ENCODE measurements at regions not wholly inside any gene's neighbourhood (a gene's known extent, or its start where the extent isn't known, plus 50 kb on each side); places are given as distances from the start of the nearest gene placed in this dataset.

GRCh38 chr13:40028446-40028845 lies 373.0 kb downstream of the COG6 start (continued):
- no peak for TF ChIP-seq ZNF462 (CRISPR knock-in tag; IDR thresholded peaks at IDR 0.05)
- TF ChIP-seq ZNF114 (CRISPR knock-in tag; IDR thresholded peaks at IDR 0.05): no peak
- TF ChIP-seq STAT1 (IDR thresholded peaks at IDR 0.05; ENCODE audit: unreplicated experiment): no peak
- no peak for TF ChIP-seq ZNF331 (CRISPR knock-in tag; IDR thresholded peaks at IDR 0.05; ENCODE audit: low read depth)

GRCh38 chr13:40031031-40031430 lies 375.6 kb downstream of the COG6 start:
- Mint-ChIP-seq H3K36me3 (ENCODE audit: low read depth) (no peaks in the 10 kb centered on the region), H3K4me1 (peaks cover 18% of the 10 kb centered on the region), H3K9me3 (no peaks in the 10 kb centered on the region; the same call in 2 of the 3 replicates), H3K27me3 (ENCODE audit: insufficient read depth, low read depth, poor library complexity) (no peaks in the 10 kb centered on the region), H3K27ac (no peak overlapping the region; the same call in 1 of the 2 replicates), H3K4me3 (no peak overlapping the region)
- Histone ChIP-seq H2AFZ (peak overlapping the region; percentile 47; the same call in 1 of the 2 replicates), H3F3A (replicated peaks; ENCODE audit: low read depth) (no peaks in the 10 kb centered on the region), H3K36me3 (ENCODE audit: insufficient read depth) (no peaks in the 10 kb centered on the region), H3K79me2 (replicated peaks; ENCODE audit: insufficient read depth) (no peaks in the 10 kb centered on the region), H3K27ac (ENCODE audit: low read depth) (no peak overlapping the region), H4K20me1 (replicated peaks; ENCODE audit: insufficient read depth) (no peaks in the 10 kb centered on the region), H3K9me2 (ENCODE audit: insufficient read depth) (peaks cover 14% of the 10 kb centered on the region; the same call in 1 of the 2 replicates), H3K4me3 (no peak overlapping the region), H3K4me1 (ENCODE audit: insufficient read depth) (peaks cover 18% of the 10 kb centered on the region), H3K4me2 (peak overlapping the region; percentile 45; the same call in 1 of the 2 replicates), H3K27me3 (ENCODE audit: insufficient read depth) (no peaks in the 10 kb centered on the region)
- DNase-seq (ENCODE audit: low spot score): no peak
- ATAC-seq: no peak
- no peak for TF ChIP-seq JUNB (IDR thresholded peaks at IDR 0.05; ENCODE audit: unreplicated experiment)
- no peak for TF ChIP-seq POLR2AphosphoS5 (IDR thresholded peaks at IDR 0.05; ENCODE audit: low read depth)
- no peak for TF ChIP-seq ZNF462 (CRISPR knock-in tag; IDR thresholded peaks at IDR 0.05)
- no peak for TF ChIP-seq ZNF331 (CRISPR knock-in tag; IDR thresholded peaks at IDR 0.05; ENCODE audit: low read depth)
- no peak for TF ChIP-seq EZH2phosphoT487 (IDR thresholded peaks at IDR 0.05; ENCODE audit: unreplicated experiment)
- no peak for TF ChIP-seq STAT1 (IDR thresholded peaks at IDR 0.05; ENCODE audit: unreplicated experiment)
- TF ChIP-seq CTCF (conservative IDR thresholded peaks at IDR 0.05; ENCODE audit: low read depth in 2 of 2): no peak

Data from GM23338 (cell line).